GM21381 (cell line): ENCODE measurements at regions not wholly inside any gene's neighbourhood (a gene's known extent, or its start where the extent isn't known, plus 50 kb on each side); places are given as distances from the start of the nearest gene placed in this dataset.

Source experiments
- ATAC-seq: cut with Tn5 transposase; IDR thresholded peaks from one replicate; pipeline ENCODE4 v1.9.1; 2021; ENCODE audit warnings: mild to moderate bottlenecking, moderate library complexity; ENCODE audit not compliant: unreplicated experiment

DNA sequence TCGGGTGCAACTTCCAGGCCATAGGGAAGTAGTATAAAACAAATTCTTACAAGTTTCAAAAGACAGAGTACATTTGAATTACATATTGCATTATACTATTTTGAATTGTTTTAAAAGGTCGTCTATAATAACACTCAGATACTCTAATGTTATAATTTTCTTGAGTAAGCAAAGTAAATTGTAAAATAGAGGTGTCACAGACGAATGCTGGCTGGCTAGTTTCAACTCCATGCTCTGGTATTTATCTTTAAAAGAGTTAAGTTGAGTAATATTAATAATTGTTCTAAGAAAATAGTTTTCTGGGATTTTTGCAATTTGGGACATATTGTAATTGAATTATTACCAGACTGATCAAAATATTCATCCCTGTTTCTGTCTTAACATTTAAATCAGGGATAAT, 764.9 kb downstream of the TECRL start:
- ATAC-seq: no peak

DNA sequence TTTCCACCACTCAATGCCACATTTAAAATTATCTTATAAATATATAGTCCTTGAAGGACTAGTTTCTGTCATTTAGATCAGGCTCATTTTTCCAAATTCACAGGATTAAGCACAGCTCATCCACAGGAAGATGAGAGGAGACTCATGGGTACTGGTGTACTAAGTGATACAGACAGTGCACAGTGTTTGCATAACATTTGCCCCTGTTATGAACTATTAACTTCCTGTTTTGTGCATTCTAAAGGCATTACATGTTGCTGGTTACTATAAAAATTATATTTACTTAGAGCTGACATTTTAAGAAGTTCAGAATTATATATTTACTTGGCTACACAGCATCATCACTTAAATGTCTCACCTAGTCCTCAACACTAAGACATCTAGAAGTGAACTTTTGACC, 772.0 kb downstream of the TECRL start:
- ATAC-seq: no peak

DNA sequence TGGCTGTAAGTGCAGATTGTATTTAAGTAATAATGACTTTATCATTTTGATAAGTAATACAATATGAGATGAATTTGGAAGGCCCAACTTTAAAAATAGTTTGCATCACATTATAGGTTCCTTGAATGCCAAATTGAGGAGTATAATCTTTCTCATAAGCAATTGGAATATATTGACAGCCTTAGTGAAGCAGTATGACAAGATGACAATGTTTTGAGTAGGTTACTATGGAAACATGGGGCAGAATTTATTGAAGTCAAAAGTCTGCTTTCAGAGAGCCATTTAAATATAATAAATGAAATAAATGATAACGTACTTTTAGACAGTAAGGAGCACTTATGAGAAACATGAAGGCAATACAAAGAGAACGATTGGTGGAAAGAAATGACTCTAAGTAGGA, 776.4 kb downstream of the TECRL start:
- ATAC-seq: no peak

DNA sequence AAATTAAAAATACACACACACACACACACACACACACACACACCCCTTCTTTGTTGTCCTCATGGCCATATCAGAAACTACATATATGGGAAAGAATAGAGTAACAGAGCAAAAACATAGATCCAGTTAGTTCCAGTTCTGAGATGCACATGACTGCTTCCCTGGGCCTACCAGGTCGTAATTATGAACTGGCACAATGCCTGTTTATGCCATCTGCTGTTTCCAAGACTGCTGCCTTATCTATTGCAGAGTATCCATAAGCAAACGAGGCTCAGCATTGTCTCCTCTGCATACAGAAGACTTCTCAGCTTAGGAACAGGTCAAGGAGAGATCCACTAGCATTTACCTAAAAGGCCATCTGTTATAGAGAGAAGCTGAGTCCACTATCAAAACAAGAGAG, 789.0 kb downstream of the TECRL start:
- no peak for ATAC-seq

DNA sequence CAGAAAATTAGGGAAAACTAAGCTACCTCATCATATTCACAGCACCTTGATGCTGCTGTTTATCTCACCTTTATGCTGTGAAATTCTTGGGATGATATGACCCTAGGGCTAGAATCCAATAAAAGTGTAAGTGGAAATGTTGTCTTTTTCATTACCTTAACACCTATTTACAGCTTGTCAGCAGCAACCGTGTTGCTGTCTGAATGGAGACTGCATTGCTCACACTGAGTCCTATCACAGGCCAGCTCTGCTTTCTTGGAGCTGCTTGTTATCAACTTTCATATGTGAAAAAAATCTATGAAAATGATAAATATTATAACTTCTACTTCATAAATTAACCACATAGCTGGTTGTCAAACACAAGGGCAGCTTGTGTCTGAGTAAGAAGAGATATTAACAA, 789.5 kb downstream of the TECRL start:
- ATAC-seq: no peak

DNA sequence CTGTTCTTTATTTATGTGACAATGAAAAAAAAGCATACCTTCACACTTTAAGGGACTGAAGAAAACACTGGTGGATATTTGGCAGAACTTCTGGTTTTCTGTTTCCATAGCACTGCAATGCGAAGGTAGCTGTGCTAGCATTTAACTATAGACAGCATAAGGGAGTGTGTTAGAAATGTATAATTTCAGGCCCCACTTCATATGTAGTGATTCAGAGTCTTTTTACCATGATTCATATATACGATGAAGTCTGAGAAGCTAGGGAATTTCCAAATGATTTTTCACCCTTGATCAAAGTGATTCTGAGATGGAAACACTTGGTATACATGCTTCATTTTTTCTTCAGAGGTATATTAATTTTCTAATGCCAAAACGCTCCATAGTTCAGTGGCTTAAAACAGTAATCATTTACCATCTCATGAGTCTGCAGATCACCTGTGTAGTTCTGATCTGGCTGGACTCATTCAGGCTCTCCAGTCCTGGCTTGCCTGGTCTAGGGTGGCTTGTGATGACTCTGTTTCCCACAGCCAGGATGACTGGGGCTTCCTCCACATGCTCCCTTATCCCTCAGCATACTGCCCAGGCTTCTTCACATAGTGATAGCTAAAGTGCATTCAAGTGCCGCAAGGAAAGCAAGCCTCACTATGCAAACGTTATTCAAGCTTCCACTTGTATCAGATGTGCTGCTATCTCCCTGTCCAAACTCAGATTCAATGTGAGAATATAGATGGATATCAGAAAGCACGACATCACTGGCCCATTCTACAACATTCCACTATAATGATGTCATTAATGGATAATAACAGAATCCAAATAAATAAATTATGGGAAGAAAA, 790.1 kb downstream of the TECRL start:
- ATAC-seq: no peak

DNA sequence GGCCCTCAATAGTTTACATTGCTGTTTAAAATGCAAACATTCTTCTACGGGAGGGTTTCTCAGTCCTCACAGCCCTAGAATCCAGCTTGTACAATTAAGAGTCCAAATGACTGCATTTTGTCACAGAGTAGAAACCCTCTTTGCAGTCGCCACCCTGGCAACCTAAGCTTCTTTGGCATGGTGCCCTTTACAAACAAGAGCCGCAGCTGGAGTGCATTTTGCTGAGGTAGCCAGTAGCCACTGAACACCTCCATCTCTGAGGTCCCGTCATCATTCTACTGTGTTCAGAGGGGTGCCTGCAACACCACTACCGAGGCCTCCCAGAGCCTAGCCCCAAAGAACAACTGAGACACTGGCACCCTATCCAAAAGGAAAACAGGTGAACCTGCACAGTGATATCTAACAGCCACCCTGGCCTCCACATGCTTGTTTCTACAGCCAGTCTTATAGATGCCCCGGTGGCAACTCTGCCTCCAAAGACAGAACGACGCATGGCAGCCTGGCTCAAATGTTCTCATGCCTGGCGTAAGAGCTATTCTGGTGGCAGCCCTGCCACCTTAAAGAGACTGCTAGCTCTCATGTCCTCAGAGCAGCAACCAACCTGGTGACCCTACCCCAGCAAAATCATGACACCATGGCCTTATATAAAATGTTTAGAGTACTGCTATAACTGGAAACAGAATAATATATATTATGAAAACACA, 801.9 kb downstream of the TECRL start:
- no peak for ATAC-seq

DNA sequence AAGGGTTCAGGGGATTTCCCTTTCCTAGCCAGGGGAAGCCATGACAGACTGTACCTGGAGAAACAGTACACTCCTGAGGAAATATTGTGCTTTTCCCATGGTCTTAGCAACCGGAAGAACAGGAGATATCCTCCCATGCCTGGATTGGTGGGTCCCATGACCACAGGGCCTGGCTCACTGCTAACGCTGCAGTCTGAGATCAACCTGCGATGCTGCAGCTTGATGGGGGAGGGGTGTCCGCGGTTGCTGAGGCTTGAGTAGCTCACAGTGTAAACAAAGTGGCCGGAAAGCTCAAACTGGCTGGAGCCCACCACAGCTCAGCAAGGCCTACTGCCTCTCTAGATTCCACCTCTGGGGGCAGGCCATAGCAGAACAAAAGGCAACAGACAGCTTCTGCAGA, 819.5 kb downstream of the TECRL start:
- ATAC-seq: no peak

DNA sequence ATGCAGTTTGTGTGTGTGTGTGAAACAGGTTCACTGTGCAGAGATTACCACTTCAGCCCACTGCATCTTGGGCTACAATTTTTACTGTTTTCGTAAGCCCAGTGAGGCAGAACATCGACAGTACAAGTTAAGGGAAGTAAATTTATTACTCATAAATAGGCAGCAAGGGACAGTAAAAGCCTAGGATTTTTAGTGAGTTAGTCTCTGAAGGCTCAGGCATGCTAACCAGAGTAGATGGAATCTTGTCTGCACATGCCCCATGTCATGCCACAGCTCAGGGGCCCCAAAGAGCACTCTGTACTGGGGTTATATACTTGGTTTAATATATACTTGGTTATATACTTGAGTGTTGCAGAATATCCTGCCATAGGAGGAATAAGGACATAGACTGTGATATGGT, 825.7 kb downstream of the TECRL start:
- ATAC-seq: no peak

DNA sequence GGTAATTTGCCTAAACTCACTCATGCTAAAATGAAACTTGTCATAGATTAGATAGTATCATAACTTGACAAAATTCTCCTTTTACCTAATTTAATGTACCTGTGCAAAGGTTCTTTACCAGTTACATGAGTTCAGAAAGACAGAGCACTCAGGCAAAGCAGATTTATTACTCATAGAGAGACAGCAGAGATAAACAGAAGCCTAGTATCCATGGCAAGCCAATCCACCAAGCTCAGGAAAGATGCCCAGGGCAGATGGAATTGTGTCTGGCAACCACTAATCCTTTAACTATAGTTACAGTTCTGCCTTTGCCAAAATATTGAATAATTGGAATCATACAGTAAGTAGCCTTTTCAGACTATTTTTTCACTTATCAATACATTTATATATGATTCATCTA, 826.2 kb downstream of the TECRL start:
- ATAC-seq: no peak

DNA sequence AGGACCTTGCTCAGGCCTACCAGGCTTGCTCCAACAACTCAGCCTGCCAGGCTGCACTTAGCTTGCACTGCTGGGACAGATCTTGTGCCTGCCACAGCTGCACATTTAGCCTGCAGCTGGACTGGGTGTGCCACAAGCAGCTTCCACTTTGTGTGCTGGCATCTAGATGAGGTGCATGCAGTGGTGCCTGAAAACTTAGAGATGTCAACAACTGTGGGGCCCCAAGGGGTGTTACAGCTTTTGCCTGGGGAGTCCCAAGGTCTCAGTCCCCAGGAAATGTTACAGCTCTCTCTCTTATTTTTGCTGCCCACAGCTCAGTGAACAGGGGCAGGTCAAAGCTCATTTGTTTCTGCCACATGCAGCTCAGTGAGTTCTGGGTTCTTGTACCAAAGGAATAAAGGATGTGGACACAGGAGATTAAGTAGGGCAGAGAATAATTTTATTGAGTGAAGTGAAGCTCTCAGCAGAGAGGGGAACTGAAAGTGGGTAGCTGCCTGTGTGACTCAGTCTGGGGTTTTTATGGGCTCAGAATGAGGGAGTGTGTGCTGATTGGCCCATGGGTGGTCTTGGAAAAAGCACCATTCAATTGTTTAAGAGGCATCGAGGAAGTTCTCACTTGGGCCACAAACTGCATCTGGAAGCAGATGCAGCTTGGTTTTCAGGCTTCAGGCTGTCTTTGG, 828.3 kb downstream of the TECRL start:
- ATAC-seq: no peak

DNA sequence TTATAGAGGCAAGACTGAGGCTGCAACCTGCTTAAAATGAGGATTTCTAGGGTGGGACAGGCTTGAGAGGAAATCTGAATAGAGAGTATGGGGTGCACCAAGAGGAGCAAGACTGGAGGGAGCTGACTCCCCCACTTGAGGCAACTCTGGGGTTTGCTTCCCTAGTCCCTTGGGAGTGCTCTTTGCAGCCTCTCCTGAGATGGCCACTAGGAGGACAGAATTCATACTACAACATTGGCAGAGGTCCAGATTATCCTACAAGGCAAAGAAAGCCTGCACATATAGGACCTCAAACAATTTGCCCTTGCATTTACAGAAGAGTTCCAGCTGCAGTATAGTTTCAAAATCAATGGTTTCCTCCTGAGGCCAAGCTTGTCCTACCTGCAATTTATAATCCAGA, 830.9 kb downstream of the TECRL start:
- no peak for ATAC-seq

DNA sequence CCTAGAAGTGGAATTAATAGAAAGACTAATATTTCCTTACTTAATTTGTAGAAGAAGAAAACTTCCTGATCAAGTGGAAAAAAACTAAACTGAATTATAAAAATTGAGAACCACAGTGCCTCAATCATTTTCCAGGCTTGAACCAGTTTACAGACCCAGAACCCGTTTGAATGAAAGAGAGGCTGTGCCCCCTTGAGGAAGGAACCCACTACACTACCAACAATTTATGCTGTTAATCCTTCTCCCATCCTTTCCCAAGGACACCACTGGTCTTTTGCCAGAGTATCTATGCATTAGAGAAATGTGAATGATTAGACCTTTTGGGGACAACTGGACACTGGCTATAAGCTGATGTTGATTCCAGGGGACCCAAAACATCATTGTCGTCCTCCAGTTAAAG, 842.6 kb downstream of the TECRL start:
- ATAC-seq: no peak

DNA sequence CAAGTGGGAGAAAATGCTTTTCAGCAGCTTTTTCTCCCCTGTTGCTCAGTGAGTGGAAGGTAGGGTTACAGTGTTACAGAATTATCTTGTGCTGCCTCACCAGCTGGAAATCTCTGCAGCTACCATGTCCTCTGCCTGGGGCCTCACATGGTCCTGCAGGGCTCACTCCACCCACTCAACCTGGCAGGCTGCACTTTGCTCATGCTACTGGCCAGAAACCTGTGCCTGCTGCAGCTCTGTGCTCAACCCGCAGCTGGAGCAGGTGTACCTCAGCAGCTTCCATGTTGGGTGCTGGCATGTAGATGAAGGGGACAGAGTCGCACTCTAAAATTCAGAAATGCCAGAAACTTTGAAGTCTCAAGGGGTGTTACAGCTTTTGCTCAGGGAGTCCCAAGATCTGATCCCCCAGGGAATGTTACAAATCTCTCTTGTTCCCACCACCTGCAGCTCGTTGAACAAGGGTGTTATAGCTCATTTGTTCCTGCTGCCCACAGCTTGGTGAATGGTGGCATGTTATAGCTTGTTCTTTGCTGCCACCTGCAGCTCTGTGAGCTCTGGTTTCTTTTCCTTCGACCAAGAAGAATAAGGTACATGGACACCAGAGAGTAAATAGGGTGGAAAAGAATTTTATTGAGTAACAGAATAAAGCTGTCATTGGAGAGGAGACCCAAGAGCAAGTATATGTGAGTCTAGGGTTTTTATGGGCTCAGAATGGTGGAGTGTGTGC, 845.8 kb downstream of the TECRL start:
- ATAC-seq: no peak

DNA sequence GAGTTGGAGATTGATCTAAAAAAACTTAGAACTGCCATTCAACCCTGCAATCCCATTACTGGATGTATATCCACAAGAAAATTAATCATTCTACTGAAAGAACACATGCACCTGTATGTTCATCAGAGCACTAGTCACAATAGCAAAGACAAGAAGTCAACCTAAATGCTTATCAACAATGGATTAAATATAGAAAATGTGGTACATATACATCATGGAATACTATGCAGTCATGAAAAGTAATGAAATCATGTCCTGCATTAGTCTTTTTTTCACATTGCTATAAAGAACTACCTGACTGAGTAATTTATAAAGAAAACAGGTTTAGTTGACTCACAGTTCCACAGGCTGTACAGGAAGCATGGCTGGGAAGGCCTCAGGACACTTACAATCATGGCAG, 850.5 kb downstream of the TECRL start:
- ATAC-seq: no peak

DNA sequence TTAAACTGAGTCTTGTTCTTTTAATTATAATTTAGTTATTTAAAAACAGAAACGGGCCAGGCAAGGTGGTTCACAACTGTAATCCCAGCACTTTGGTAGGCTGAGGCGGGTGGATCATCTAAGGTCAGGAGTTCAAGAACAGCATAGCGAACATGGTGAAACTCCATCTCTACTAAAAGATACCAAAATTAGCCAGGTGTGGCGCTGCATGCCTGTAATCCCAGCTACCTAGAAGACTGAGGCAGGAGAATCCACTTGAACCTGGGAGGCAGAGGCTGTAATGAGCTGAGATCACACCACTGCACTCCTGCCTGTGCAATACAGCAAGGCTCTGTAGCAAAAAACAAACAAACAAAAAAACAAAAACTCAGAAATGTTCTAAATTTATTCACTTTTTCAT, 852.9 kb downstream of the TECRL start:
- no peak for ATAC-seq

DNA sequence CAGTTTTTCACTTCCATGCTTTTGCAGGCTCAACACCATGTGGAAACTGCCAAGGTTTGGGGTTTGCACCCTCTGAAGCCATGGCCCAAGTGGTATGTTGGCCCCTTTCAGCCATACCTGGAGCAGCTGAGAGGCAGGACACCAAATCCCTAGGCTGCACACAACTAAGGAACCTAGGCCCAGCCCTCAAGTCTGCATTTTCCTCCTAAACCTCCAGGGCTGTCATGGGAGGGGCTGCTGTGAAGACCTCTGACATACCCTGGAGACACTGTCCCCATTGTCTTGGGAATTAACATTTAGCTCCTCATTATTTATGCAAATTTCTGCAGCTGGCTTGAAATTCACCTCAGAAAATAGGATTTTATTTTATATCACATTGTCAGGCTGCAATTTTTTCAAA, 856.1 kb downstream of the TECRL start:
- ATAC-seq: no peak

DNA sequence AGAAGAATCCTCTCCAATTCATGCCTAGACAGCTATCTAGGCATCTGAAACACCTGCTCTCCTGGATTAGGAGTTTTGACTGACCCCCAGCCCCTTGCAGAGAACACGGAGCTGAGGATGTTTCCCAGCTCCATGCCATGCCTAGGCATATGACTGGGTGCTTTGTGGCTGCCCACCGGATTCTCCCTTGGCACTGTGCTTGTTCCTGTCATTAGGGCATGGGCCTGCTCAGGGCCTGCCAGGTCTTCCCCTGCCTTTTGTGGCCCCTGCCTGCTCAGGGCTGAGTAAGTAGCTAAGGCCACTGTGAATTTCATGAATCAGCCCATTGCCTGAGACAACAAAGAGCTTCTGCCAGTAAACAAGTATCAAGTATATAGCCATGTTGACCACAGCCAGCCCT, 867.4 kb downstream of the TECRL start:
- ATAC-seq: no peak

DNA sequence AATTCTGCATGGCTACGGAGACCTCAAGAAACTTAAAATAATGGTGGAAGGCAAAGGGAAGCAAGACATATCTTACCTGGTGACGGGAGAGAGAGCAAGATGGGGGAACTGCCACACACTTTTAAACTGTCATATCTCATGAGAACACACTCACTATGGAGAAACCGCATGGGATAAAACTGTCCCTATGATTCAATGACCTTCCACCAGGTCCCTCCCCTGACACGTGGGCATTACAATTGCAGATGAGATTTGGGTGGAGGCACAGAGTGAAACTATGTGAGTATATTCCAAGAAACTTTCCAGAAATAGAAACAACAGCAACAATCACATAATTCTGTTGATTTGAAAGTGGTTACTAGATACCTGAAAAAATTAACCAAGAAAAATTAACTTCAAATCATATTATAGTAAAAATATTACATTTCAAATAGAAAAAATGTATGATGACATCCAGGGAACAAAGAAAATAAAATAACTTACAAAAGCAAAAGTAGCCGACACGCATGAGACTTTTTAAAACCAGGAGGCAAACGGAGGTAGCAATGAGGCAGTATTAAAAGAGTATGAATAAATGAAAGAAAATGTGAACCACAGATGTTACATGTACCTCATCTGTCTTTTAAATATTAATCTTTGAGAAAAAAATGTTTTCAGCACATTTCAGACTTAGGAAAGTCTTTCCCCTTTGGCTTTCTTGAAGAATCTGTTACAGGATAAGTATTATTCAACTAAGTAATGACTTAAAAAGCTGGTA, 879.5 kb downstream of the TECRL start:
- ATAC-seq: no peak

DNA sequence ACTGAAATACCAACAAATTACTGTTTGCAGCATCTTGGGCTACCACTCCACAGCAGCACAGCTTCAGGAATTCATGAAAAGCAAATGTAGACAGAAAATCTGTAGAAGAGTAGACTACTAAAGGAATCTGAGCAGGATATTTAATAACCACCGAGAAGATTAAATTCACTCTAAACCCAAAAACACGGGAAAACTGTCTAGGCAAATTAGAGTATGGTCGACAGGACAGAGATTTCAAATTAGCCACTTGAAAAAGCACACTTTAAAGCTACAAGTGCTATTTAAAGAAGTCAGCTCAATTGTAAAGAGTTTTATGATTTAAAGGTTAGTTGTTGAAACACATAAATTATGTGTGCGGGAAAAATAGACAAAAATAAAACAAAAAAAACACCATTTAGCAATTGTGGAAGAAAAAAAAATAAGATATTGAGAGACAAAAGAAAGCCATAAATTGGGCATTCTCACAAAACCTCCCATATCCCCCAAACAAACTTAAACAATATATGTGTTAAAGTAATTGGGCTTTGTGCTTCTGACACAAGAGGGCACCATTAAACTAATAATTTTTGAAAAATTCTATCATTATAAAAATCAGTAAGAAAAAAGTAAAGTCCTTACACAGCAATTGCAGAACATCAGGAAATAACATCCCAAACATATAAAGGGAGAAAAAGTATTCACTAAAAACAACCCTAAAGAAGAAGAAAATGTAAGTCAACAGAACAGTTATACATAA, 880.8 kb downstream of the TECRL start:
- no peak for ATAC-seq
